IMR-90 (cell line): ENCODE measurements at regions not wholly inside any gene's neighbourhood (a gene's known extent, or its start where the extent isn't known, plus 50 kb on each side); places are given as distances from the start of the nearest gene placed in this dataset.

Experiments
- BHLHE40 ChIP-seq: fragments of 150-350 bp; IDR thresholded peaks from 2 replicates; pipeline ENCODE4 v1.6.1; 2016; ENCODE audit warnings: mild to moderate bottlenecking, low read depth, low read length
- CTCF ChIP-seq: conservative IDR thresholded peaks from 2 replicates; pipeline ENCODE4 v1.5.1; 2012; ENCODE audit warnings: mild to moderate bottlenecking, low read depth, low read length, improper control_type of control experiment
- FOS ChIP-seq: fragments of 150-350 bp; IDR thresholded peaks from 2 replicates; pipeline ENCODE4 v1.6.1; 2016; ENCODE audit warnings: low read depth, low read length
- MAFK ChIP-seq: IDR thresholded peaks from 2 replicates; pipeline ENCODE4 v1.6.1; 2012; ENCODE audit warnings: low read depth, low read length, improper control_type of control experiment
- MXI1 ChIP-seq: IDR thresholded peaks from 2 replicates; pipeline ENCODE4 v1.6.1; 2012; ENCODE audit warnings: low read depth, mild to moderate bottlenecking, low read length, moderate library complexity, borderline replicate concordance
- POLR2A ChIP-seq: IDR thresholded peaks from 2 replicates; pipeline ENCODE4 v1.6.1; 2012; ENCODE audit warnings: mild to moderate bottlenecking, low read depth, low read length
- RAD21 ChIP-seq: IDR thresholded peaks from 2 replicates; pipeline ENCODE4 v1.6.1; 2012; ENCODE audit warnings: low read length, improper control_type of control experiment
- RCOR1 ChIP-seq: IDR thresholded peaks from 2 replicates; pipeline ENCODE4 v1.6.1; 2012; ENCODE audit warnings: mild to moderate bottlenecking, low read length, improper control_type of control experiment; ENCODE audit not compliant: insufficient replicate concordance
- RFX5 ChIP-seq: IDR thresholded peaks from 2 replicates; pipeline ENCODE4 v1.8.0; 2012; ENCODE audit warnings: low read depth, mild to moderate bottlenecking, low read length, moderate library complexity

GRCh38 chr6:4664911-4665310, 111.3 kb upstream of the CDYL start:
- TF ChIP-seq CTCF (no peak), RAD21 (no peak), POLR2A (no peak), BHLHE40 (no peak), MAFK (no peak), RFX5 (no peak), FOS (no peak), RCOR1 (no peak), MXI1 (no peak)
